DOHH2 (cell line): ENCODE measurements at regions not wholly inside any gene's neighbourhood (a gene's known extent, or its start where the extent isn't known, plus 50 kb on each side); places are given as distances from the start of the nearest gene placed in this dataset.

ENCODE experiments used
- H3F3A ChIP-seq: fragments of 200-600 bp; sonication (generic), shearing (Covaris generic); 2 replicates; pipeline ENCODE4 v1.6.0; 2016; ENCODE audit warnings: antibody characterized with exemption, mild to moderate bottlenecking; ENCODE audit not compliant: control insufficient read depth, insufficient read depth
- H3K27ac ChIP-seq: fragments of 200-600 bp; sonication (generic); 2 replicates; pipeline ENCODE4 v1.5.1; 2014; ENCODE audit warnings: low read depth, mild to moderate bottlenecking, low read length, moderate library complexity
- H3K27me3 ChIP-seq: fragments of 200-600 bp; sonication (generic); 2 replicates; pipeline ENCODE4 v1.6.1; 2014; ENCODE audit warnings: mild to moderate bottlenecking, low read length, mixed read lengths; ENCODE audit not compliant: control insufficient read depth
- H3K36me3 ChIP-seq: fragments of 200-600 bp; sonication (generic); 2 replicates; pipeline ENCODE4 v1.6.1; 2014; ENCODE audit warnings: mild to moderate bottlenecking, low read length, moderate library complexity, mixed read lengths; ENCODE audit not compliant: control insufficient read depth
- H3K4me1 ChIP-seq: fragments of 200-600 bp; sonication (generic); 2 replicates; pipeline ENCODE4 v1.6.1; 2014; ENCODE audit warnings: mild to moderate bottlenecking, low read length, mixed read lengths; ENCODE audit not compliant: control insufficient read depth
- H3K4me2 ChIP-seq: fragments of 200-600 bp; sonication (generic); 2 replicates; pipeline ENCODE4 v1.6.0; 2014; ENCODE audit warnings: mild to moderate bottlenecking, low read length, moderate library complexity
- H3K4me3 ChIP-seq: fragments of 200-600 bp; sonication (generic); 2 replicates; pipeline ENCODE4 v1.5.1; 2014; ENCODE audit warnings: mild to moderate bottlenecking, low read length, mixed read lengths
- H3K79me2 ChIP-seq: fragments of 200-600 bp; sonication (generic); 2 replicates; pipeline ENCODE4 v1.6.1; 2014; ENCODE audit warnings: mild to moderate bottlenecking, low read length, mixed read lengths; ENCODE audit not compliant: control insufficient read depth
- H3K9me2 ChIP-seq: fragments of 200-600 bp; sonication (generic); replicated peaks from 2 replicates; pipeline ENCODE4 v1.6.1; 2014; ENCODE audit warnings: mild to moderate bottlenecking, low read length, mixed read lengths; ENCODE audit not compliant: control insufficient read depth
- H3K9me3 ChIP-seq: fragments of 200-600 bp; sonication (generic); 2 replicates; pipeline ENCODE4 v1.6.1; 2014; ENCODE audit warnings: antibody characterized with exemption, low read length, mixed read lengths; ENCODE audit not compliant: control insufficient read depth, insufficient read depth
- H4K20me1 ChIP-seq: fragments of 200-600 bp; sonication (generic); 2 replicates; pipeline ENCODE4 v1.6.0; 2014; ENCODE audit warnings: low read depth, mild to moderate bottlenecking, antibody characterized with exemption, low read length, moderate library complexity; ENCODE audit not compliant: control insufficient read depth, insufficient read depth
- EZH2phosphoT487 ChIP-seq: fragments of 200-600 bp; sonication (generic); IDR thresholded peaks from 2 replicates; pipeline ENCODE4 v1.6.1; 2017; ENCODE audit warnings: borderline replicate concordance, mild to moderate bottlenecking, antibody characterized with exemption, low read length, moderate library complexity, mixed read lengths
- TF ChIP-seq, protein P1 (sequence below): fragments of 200-600 bp; sonication (generic); IDR thresholded peaks from one replicate; pipeline ENCODE4 v1.5.1; 2014; ENCODE audit warnings: antibody characterized with exemption, mild to moderate bottlenecking, low read depth, low read length; ENCODE audit not compliant: poor library complexity, severe bottlenecking

DNA sequence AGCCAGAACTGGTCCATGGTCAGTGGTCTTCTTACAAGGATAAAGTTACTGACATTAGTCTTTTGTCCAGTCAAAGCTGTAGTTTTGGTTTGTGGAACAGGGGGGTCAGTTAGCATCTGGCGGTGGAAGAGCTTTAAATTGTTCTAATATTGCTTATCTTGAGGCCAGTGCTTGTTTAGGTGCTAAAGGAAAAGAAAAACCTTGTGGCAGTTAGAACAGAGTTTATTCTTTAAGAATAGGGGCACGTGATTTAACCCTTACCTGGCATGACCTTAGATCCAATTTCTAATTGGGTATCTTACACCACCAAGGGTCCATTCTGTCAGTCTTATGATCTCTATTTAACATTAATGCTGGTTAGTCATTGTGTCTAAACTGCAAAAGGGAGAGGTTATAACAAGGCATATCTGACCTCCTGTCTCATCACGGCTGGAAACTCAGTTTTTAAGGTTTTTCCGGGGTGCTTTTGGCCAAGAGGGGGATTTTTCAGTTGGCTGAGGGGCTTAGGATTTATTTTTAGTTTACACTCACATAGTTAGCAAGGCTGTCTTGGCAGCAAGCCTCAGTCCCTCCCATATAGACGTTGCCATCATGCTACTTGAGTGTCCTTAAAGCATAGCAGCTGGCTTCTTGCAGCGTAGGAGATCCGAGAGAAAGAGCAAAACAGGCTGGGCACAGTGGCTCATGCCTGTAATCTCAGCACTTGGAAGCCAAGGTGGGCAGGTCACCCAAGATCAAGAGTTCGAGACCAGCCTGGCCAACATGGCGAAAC is 60.1 kb upstream of the FAM89A start:
- Histone ChIP-seq H3K27ac (no peak overlapping the region), H3K79me2 (no peaks in the 10 kb centered on the region), H3K27me3 (0 out of 2 replicates have a peak, but pooled peaks cover 4% of the 10 kb centered on the region), H3K4me3 (no peak overlapping the region), H3F3A (no peaks in the 10 kb centered on the region), H3K9me2 (no peaks in the 10 kb centered on the region), H4K20me1 (no peaks in the 10 kb centered on the region), H3K36me3 (no peaks in the 10 kb centered on the region), H3K4me1 (no peaks in the 10 kb centered on the region), H3K9me3 (no peaks in the 10 kb centered on the region), H3K4me2 (no peak overlapping the region)
- TF ChIP-seq EZH2phosphoT487: no peak
- TF ChIP-seq, protein P1, sequence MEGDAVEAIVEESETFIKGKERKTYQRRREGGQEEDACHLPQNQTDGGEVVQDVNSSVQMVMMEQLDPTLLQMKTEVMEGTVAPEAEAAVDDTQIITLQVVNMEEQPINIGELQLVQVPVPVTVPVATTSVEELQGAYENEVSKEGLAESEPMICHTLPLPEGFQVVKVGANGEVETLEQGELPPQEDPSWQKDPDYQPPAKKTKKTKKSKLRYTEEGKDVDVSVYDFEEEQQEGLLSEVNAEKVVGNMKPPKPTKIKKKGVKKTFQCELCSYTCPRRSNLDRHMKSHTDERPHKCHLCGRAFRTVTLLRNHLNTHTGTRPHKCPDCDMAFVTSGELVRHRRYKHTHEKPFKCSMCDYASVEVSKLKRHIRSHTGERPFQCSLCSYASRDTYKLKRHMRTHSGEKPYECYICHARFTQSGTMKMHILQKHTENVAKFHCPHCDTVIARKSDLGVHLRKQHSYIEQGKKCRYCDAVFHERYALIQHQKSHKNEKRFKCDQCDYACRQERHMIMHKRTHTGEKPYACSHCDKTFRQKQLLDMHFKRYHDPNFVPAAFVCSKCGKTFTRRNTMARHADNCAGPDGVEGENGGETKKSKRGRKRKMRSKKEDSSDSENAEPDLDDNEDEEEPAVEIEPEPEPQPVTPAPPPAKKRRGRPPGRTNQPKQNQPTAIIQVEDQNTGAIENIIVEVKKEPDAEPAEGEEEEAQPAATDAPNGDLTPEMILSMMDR: no peak

DNA sequence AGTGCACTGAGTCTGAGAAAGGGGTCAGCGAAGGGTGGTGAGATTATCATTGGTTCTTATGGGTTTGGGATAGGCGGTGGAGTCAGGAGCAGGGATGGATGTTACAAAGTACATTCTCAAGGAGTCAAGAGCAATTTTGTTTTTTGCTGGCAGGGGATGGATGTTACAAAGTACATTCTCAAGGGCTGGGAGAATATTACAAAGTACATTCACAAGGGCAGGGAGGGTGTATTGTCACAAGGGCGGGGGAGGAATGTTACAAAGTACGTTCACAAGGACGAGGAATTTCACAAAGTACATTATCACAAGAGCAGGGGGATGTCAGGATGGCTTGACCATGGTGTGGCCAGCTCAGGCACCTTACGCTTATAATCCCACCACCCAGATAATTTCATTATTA is 59.3 kb upstream of the FAM89A start:
- H3K36me3 ChIP-seq: no peaks in the 10 kb centered on the region
- no peak overlapping the region for H3K27ac ChIP-seq
- no peaks in the 10 kb centered on the region for H4K20me1 ChIP-seq
- H3K9me2 ChIP-seq: no peaks in the 10 kb centered on the region
- no peaks in the 10 kb centered on the region for H3K4me1 ChIP-seq
- no peak for TF ChIP-seq EZH2phosphoT487
- TF ChIP-seq, protein P1: no peak
- H3K79me2 ChIP-seq: no peaks in the 10 kb centered on the region
- no peaks in the 10 kb centered on the region for H3F3A ChIP-seq
- no peak overlapping the region for H3K4me2 ChIP-seq
- peaks cover 7% of the 10 kb centered on the region; the same call in 1 of the 2 replicates for H3K27me3 ChIP-seq
- no peaks in the 10 kb centered on the region for H3K9me3 ChIP-seq
- H3K4me3 ChIP-seq: no peak overlapping the region

DNA sequence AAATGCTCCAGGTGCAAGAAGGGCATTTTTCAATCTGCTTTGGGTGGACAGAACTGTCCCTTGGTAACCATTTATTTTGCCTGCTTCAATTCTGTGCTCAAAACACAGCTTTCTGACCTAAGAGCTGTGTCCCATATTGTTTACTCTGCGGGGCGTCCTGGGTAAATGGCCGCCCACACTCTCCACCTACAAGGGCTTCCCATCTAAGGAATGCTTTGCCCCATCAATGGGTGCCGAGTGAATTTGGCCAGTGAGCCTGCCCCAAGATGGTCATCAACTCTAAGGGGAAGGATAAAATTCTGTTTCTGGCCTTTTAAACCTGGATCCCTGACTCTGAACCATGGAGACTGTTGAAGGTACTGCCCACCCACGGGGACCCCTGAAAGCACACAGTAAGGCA is 55.5 kb upstream of the FAM89A start:
- no peaks in the 10 kb centered on the region for H4K20me1 ChIP-seq
- H3K27me3 ChIP-seq: peaks cover 12% of the 10 kb centered on the region; the same call in 1 of the 2 replicates
- no peak overlapping the region for H3K27ac ChIP-seq
- no peaks in the 10 kb centered on the region for H3K9me2 ChIP-seq
- H3K36me3 ChIP-seq: no peaks in the 10 kb centered on the region
- no peak overlapping the region for H3K4me2 ChIP-seq
- no peaks in the 10 kb centered on the region for H3K79me2 ChIP-seq
- no peaks in the 10 kb centered on the region for H3K4me1 ChIP-seq
- H3K9me3 ChIP-seq: no peaks in the 10 kb centered on the region
- H3K4me3 ChIP-seq: no peak overlapping the region
- TF ChIP-seq EZH2phosphoT487: no peak
- TF ChIP-seq, protein P1: no peak
- no peaks in the 10 kb centered on the region for H3F3A ChIP-seq
